ENCODE measurements at regions not wholly inside any gene's neighbourhood (a gene's known extent, or its start where the extent isn't known, plus 50 kb on each side); places are given as distances from the start of the nearest gene placed in this dataset.

GRCh38 chr5:34578962-34579361, 77.2 kb upstream of the RAI14 start:
- TF ChIP-seq CTCF (IDR thresholded peaks at IDR 0.05) (no peak), POLR2A (IDR thresholded peaks at IDR 0.05) (no peak)

Measured in right lobe of liver (tissue), 4 donors.